ENCODE measurements at regions not wholly inside any gene's neighbourhood (a gene's known extent, or its start where the extent isn't known, plus 50 kb on each side); places are given as distances from the start of the nearest gene placed in this dataset.
A peak's percentile ranks its signal among the peaks of the same experiment; 100 is the strongest.

DNA sequence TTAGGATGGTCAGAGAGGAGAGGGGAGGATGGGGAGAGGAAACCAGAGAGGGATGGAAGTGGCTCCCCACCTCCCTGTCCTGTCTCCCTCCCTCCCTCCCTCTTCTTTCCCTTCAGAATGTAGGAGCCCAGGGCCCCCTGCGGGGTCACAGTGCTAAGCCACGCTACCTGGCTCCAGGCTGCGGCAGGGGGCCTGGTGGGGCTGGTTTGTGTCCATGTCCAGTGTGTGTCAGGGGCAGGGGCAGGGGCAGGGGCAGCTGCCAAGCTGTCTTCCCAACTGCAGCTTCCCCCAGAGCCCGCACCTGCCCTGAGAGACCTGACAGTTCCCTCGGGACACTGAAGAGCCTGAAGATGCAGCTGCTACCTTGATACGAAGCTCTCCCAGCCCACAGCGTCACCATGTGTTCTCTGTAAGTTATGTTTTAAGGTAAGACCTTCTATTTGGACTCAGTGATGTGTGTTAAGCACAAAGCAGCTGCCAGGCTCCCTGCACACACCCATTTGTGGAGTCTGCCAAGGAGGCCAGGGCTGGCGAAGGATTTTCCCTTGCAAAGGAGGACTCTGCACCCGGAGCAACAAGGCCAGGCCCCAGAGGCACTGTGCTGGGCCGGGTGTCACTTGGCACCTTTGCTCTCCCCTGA lies 121.8 kb upstream of the SMAD3 start:
- Mint-ChIP-seq H3K27me3 (peaks cover 9% of the 10 kb centered on the region), H3K27ac (no peak overlapping the region), H3K36me3 (no peaks in the 10 kb centered on the region), H3K9me3 (no peaks in the 10 kb centered on the region), H3K4me1 (peaks cover 13% of the 10 kb centered on the region), H3K4me3 (no peak overlapping the region)
- DNase-seq = no peak

DNA sequence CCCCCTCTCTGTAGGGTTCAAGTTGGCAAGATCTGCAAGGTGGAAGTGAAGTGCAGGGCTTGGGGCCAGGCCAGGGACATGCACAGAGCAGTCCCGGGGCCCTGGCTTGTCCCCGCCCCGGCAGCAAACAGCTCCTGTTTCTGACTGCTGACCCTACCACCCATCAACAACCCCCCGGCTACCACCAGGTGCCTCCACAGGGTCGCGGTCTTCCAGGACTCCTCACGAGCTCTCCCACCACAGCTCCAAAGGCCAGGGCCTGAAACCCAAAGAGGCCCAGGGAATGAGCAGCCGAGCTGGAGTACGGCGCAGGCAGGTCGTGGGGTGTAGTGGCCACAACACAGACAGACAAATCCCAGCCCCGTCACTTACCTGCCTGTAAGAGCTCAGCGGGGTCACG lies 121.3 kb upstream of the SMAD3 start:
- Mint-ChIP-seq H3K27ac (no peak overlapping the region), H3K27me3 (peaks cover 9% of the 10 kb centered on the region), H3K4me3 (no peak overlapping the region), H3K4me1 (peaks cover 13% of the 10 kb centered on the region), H3K36me3 (no peaks in the 10 kb centered on the region), H3K9me3 (no peaks in the 10 kb centered on the region)
- DNase-seq = no peak

DNA sequence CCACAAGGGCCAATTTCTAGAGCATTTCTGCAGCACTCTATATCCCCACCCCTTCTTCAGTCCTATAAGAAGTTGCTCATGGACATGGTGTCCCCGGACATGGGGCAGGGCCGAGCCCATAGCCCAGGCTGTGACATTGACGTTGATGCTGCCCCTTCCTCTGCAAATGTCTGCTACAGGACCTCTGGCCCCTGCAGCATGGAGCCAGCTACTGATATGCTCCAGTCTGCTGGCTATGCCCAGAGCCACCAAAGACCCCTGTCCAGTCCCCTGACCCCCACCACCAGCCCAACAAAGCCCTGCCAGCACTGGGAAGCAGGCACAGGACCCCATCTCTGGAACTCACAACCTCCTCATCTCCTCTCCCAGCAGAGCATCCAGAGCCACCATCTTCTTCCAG lies 120.1 kb upstream of the SMAD3 start:
- no peaks in the 10 kb centered on the region for H3K9me3 Mint-ChIP-seq
- H3K36me3 Mint-ChIP-seq = no peaks in the 10 kb centered on the region
- H3K4me1 Mint-ChIP-seq = peaks cover 10% of the 10 kb centered on the region
- no peak overlapping the region for H3K27ac Mint-ChIP-seq
- H3K27me3 Mint-ChIP-seq = peaks cover 9% of the 10 kb centered on the region
- DNase-seq = no peak
- no peak overlapping the region for H3K4me3 Mint-ChIP-seq

DNA sequence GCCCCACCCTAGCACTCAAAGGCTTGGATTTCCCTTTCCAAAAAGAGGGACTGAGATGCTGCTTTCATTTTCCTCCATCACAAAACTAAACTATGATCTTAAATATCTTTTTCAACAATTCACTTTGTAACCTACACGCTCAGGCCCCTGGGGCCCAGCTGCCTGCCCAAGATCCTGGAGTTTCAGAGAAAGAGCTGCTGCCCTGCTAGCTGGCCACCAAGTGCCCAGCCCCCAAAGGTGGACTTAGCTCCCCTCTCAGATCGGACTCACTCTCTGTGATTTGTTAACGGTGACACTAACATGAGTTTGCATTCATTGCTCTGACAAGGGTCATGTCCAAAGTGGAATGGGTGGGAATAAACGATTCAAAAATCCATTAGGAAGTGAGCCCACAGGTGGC lies 119.6 kb upstream of the SMAD3 start:
- H3K36me3 Mint-ChIP-seq = no peaks in the 10 kb centered on the region
- no peak overlapping the region for H3K4me3 Mint-ChIP-seq
- peaks cover 9% of the 10 kb centered on the region for H3K27me3 Mint-ChIP-seq
- no peaks in the 10 kb centered on the region for H3K9me3 Mint-ChIP-seq
- no peak for DNase-seq
- peaks cover 5% of the 10 kb centered on the region for H3K4me1 Mint-ChIP-seq
- H3K27ac Mint-ChIP-seq = no peak overlapping the region

DNA sequence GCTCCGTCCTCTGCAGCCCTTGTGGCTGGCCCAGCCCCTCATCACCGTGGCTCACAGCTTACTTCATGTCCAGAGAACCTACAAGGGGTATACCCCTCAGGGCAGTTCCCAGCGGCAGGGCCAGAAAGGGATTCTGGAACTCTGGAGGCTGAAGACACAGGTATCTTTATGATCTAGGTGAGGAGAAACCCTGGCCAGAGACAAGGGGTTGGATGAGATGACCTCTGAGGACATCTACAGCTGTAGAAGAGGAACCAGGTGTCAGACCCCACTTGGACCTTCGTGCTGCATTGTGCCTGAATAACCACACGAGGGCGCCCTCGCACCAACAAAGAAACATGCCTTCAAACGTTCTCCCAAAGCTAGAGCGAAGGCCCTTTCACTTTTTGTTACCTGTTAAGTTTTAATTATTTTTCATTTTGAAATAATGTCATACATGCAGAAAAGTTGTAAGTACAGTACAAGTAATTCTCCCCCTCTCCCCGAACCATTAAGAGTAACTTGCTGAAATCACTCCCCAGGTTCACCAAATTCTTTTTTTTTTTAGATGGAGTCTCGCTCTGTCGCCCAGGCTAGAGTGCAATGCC lies 118.7 kb upstream of the SMAD3 start:
- Mint-ChIP-seq H3K27me3 (peaks cover 9% of the 10 kb centered on the region), H3K9me3 (no peaks in the 10 kb centered on the region), H3K27ac (no peak overlapping the region), H3K36me3 (no peaks in the 10 kb centered on the region), H3K4me3 (no peak overlapping the region), H3K4me1 (peaks cover 3% of the 10 kb centered on the region)
- peak; percentile 65 for DNase-seq

DNA sequence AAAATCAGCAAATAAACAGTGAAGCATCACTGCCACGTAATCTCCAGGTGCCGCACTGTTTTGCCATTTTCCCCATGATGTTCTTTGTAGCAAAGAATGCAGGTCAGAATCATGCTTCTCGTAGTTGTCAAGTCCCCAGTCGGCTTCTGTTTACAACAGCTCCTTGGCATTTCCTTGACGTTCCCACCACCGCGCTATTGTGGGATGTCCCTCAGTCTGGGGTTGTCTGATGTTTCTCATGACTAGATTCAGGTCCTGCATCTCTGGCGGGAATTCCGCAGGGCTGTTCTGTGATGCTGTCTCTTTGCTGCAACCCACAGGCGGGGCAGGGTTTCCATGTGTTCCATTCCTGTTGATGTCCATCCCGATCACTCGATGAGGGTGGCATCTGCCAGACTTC lies 117.9 kb upstream of the SMAD3 start:
- Mint-ChIP-seq H3K27ac (no peak overlapping the region), H3K4me3 (no peak overlapping the region), H3K9me3 (no peaks in the 10 kb centered on the region), H3K4me1 (peaks cover 3% of the 10 kb centered on the region), H3K27me3 (peaks cover 9% of the 10 kb centered on the region), H3K36me3 (no peaks in the 10 kb centered on the region)
- no peak for DNase-seq

DNA sequence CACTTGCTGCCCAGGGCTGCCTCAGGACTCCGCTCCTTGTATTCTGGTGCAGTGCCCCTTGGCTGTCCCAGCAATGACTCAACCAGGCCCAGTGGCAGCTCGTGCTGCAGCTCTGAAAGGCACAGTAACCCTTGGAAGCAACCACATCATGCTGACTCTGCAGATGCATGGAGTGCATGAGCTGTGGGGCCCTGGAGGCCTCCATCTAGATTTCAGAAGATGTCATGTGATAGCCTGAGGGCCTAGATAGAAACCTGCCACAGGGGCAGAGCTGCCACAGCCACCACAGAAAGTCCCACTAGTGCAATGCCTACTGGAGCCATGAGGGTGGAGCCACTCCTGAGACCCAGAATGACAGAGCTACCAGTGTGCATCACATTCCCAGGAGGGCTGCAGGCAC lies 117.1 kb upstream of the SMAD3 start:
- no peak for DNase-seq
- Mint-ChIP-seq H3K4me3 (no peak overlapping the region), H3K9me3 (no peaks in the 10 kb centered on the region), H3K27ac (no peak overlapping the region), H3K27me3 (peaks cover 9% of the 10 kb centered on the region), H3K36me3 (no peaks in the 10 kb centered on the region), H3K4me1 (peaks cover 3% of the 10 kb centered on the region)

DNA sequence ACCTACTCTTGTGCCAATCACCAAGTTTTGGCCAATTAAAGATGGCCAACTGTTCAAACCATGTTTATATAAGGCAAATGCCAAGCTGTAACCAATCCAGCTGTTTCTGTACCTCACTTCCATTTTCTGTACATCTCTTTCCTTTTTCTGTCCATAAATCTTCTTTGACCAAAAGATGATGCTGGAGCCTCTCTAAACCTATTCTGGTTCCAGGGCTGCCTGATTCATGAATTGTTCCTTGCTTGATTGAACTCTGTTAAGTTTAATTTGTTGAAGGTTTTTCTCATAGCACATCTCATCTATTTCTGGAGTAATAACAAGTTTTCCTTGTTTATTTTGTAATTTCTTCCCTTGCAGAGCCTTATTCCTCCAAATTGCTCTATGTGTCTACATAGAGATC lies 115.3 kb upstream of the SMAD3 start:
- H3K36me3 Mint-ChIP-seq = no peaks in the 10 kb centered on the region
- peaks cover 9% of the 10 kb centered on the region for H3K27me3 Mint-ChIP-seq
- DNase-seq = no peak
- peaks cover 3% of the 10 kb centered on the region for H3K4me1 Mint-ChIP-seq
- H3K4me3 Mint-ChIP-seq = no peak overlapping the region
- H3K9me3 Mint-ChIP-seq = no peaks in the 10 kb centered on the region
- no peak overlapping the region for H3K27ac Mint-ChIP-seq

DNA sequence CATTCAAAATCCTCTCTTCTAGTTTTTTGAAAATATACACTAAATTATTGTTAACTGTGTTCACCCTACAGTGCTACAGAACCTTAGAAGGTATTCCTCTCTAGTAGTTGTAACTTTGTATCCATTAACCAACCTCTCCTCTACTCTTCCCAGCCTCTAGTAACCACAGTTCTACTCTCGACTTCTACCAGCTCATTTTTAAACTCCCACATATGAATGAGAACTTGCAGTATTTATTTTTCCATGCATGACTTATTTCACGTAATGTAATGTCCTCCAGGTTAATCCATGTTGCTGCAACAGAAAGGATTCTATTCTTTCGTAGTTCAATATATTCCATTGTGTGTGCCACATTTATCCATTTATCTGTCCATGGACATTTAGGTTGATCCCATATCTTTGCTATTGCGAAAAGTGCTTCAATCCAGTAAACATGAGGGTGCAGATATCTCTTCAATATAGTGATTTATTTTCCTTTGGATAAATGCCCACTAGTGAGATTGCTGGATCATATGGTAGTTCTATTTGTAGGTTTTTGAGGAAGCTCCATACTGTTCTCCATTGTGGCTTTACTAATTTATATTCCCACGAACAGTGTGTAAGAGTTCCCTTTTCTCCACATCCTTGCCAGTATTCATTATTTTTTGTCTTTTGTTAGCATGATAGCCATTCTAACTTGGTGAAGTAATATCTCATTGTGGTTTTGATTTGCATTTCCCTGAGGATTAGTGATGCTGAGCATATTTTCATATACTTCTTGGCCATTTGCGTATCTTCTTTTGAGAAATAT lies 113.7 kb upstream of the SMAD3 start:
- H3K4me3 Mint-ChIP-seq = no peak overlapping the region

DNA sequence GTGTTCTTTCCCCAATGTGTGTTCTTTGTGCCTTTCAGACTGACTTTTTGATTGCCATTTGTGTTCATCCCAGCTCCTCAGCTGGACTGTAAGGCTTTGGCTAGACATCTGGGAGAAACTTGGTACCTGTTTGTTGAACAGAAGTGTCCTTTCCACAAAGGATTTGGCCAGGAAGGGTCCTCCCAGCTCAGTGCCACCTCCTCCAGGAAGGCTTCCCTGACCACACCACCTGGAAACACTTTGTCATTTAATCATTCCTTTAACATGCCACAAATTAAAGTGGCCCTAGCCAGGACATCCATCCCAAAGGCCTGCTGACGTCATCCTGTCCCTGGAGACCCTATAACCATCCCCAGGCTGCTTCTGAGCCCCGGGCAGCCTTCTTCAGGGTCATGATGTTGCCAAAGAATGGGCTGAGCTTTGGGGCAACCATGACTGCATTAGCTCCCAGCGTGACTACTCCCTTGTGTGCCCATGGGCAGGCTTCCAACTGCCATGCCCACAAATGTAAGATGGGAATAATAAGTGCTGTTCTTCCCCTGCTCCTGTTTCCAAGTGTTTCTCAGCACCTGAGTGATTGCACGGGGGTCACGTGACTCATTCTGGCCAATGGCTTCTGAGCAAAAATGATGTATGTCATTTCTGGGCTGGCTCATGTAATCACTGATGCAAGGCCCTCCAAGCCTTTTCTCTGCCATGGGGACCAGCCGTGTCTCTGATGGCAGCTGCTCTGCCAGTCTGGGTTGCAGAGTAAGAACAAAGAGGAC lies 112.5 kb upstream of the SMAD3 start:
- Mint-ChIP-seq H3K27ac (no peak overlapping the region), H3K4me1 (peaks cover 7% of the 10 kb centered on the region), H3K4me3 (no peak overlapping the region), H3K36me3 (no peaks in the 10 kb centered on the region), H3K9me3 (no peaks in the 10 kb centered on the region), H3K27me3 (no peaks in the 10 kb centered on the region)
- no peak for DNase-seq

More for the DNA sequence above, 113.7 kb upstream of the SMAD3 start:
- no peak overlapping the region for H3K27ac Mint-ChIP-seq
- H3K9me3 Mint-ChIP-seq = no peaks in the 10 kb centered on the region
- H3K27me3 Mint-ChIP-seq = no peaks in the 10 kb centered on the region
- no peaks in the 10 kb centered on the region for H3K36me3 Mint-ChIP-seq
- no peak for DNase-seq
- H3K4me1 Mint-ChIP-seq = peaks cover 9% of the 10 kb centered on the region

DNA sequence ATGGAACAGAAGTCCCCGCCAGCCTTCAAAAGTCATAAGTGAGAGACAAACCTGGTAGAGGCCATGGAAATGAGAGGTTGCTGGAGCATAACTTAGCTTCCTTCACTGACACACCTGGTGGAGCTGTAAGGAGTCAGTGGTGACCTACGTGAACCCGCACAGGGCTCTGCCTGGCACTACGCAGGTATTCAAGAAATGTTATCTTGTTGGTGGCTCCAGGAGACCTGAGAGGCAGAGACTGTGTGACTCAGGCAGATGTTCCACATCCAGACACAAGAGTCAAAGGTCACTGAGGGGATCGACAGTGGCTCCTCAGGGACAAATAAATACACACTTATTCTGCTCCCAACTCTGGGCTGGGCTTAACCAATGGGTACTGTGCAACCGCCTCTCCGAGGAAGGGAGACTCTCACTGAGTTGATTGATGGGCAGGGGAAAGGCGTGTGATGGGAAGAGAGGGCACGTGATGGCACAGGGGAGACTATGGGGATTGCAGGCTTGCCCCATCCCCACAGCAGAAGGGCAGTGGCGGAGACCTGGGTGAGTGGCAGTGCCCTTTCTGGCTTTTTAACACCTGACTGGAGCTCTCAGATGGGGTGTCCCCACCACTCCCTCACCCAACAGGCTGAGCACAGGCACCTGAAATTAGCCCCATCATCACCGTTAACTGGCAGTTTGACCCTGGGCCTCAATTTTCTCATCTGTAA lies 111.7 kb upstream of the SMAD3 start:
- Mint-ChIP-seq H3K27me3 (no peaks in the 10 kb centered on the region), H3K27ac (no peak overlapping the region), H3K36me3 (no peaks in the 10 kb centered on the region), H3K4me1 (peaks cover 7% of the 10 kb centered on the region), H3K9me3 (no peaks in the 10 kb centered on the region), H3K4me3 (no peak overlapping the region)
- no peak for DNase-seq

DNA sequence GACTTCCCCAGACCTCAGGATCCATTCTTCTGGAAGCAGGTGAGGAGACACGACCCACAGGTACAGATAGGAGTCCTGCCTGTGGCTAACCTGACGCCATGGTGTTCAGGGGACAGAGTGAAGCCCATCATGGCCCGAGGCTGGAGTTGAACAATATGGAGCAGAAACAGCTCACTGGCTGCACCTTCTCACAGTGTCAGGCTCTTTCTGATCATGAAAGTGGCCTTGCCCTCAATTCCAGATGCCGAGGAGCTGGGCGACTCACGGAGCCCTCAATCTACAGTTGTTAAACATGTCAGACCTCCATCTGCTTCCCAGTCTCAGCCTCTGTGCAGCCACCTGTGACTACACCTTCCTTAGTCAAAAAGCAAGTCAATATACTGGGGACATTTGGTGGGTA lies 110.8 kb upstream of the SMAD3 start:
- H3K4me1 Mint-ChIP-seq = peaks cover 7% of the 10 kb centered on the region
- H3K27ac Mint-ChIP-seq = no peak overlapping the region
- no peaks in the 10 kb centered on the region for H3K36me3 Mint-ChIP-seq
- H3K4me3 Mint-ChIP-seq = no peak overlapping the region
- no peaks in the 10 kb centered on the region for H3K9me3 Mint-ChIP-seq
- no peaks in the 10 kb centered on the region for H3K27me3 Mint-ChIP-seq
- DNase-seq = no peak

DNA sequence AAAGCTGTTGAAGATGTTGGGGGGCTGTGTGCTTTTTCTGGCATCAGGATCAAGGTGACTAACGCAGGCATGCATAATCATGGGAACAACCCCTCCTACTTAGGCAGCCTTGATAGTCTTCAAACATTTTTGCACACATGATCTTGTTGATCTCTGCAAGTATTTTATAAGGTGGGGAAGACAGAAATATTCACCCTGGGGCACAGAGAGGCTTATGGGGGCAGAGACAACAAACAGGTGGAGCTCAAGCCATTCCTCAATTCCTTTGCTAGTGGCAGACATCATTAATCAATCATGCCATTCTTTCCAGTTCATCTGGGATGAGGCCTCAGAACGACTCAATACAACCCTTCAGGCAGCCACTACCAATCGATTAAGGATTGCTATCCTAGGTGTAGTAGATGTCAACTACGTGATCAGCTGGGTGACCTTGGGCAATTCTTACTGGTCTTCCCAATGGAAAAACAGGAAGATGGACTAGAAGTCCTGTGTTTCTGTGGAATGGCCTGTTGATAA lies 110.3 kb upstream of the SMAD3 start:
- Mint-ChIP-seq H3K36me3 (no peaks in the 10 kb centered on the region), H3K4me3 (no peak overlapping the region), H3K9me3 (no peaks in the 10 kb centered on the region), H3K27me3 (no peaks in the 10 kb centered on the region), H3K4me1 (peaks cover 7% of the 10 kb centered on the region), H3K27ac (no peak overlapping the region)
- DNase-seq = no peak

DNA sequence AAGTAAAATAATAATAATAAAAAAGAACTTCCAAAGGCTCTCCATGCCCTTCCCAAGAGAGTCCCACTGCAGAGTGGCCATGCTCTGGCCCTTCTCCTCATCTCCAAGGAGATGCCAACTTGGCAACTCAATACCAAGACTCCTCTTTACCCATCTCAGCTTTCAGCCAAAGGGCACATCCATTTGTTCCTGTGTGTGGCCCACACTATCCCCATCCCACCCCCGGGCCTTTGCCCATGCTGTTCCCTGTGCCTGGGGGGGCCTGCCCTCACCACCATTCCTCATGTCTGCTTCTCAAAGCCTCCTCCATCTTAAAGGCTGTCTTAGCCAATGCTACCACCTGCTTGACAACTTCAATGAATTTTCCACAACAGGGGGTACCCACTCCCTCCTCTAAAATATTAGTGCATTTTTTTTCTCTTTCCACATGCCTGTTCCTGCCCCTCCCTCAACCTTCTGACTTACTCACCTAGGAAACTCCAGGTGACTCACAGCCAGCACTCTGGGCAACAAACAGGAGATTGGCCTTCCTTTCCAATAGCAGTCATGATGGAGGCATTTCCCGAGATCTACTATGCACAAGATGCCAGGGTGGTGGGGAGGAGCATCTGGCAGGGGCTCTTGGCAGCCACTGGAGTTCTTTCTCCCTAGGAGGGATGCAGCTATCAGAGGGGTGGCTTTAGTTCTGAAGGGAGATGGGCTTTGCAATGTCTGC lies 109.4 kb upstream of the SMAD3 start:
- H3K9me3 Mint-ChIP-seq = no peaks in the 10 kb centered on the region
- H3K27me3 Mint-ChIP-seq = no peaks in the 10 kb centered on the region
- no peak overlapping the region for H3K27ac Mint-ChIP-seq
- DNase-seq = no peak
- no peak overlapping the region for H3K4me3 Mint-ChIP-seq
- H3K36me3 Mint-ChIP-seq = no peaks in the 10 kb centered on the region
- peaks cover 7% of the 10 kb centered on the region for H3K4me1 Mint-ChIP-seq

All from activated naive CD8-positive, alpha-beta T cell treated with anti-CD3 and anti-CD28 coated beads for 36 hours (primary cell).